ENCODE measurements at regions not wholly inside any gene's neighbourhood (a gene's known extent, or its start where the extent isn't known, plus 50 kb on each side); places are given as distances from the start of the nearest gene placed in this dataset.

DNA sequence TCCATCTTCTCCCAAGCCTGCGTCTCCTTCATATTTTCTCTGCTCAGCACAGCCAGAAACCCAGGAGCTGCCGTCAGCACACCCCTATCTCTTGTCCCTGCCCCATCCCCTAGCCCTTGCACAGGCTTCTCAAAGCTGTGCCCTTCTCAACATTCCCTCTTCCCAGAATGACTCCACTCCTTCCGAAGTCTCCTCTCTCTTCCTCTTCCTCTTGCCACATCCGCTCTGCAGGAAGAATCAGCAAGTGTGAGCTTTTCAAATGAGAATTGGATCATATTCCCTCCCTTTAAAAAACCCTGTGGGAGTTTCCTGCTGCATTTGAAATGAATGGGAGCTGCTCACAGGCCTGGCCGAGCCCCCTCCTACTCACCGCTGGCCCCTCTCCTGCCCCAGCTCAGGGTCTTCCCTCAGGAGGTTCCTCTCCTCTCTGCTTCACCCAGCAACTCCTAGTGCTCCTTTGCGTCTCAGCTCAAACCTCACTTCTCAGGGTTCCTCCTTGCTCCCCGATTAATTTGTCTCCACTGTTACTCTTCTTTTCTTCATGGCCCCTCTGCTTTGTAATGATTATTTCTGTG, 528.5 kb upstream of the CCDC196 start:
- TF ChIP-seq, protein P1, sequence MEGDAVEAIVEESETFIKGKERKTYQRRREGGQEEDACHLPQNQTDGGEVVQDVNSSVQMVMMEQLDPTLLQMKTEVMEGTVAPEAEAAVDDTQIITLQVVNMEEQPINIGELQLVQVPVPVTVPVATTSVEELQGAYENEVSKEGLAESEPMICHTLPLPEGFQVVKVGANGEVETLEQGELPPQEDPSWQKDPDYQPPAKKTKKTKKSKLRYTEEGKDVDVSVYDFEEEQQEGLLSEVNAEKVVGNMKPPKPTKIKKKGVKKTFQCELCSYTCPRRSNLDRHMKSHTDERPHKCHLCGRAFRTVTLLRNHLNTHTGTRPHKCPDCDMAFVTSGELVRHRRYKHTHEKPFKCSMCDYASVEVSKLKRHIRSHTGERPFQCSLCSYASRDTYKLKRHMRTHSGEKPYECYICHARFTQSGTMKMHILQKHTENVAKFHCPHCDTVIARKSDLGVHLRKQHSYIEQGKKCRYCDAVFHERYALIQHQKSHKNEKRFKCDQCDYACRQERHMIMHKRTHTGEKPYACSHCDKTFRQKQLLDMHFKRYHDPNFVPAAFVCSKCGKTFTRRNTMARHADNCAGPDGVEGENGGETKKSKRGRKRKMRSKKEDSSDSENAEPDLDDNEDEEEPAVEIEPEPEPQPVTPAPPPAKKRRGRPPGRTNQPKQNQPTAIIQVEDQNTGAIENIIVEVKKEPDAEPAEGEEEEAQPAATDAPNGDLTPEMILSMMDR (IDR thresholded peaks at IDR 0.05): no peak
- TF ChIP-seq POLR2A (IDR thresholded peaks at IDR 0.05): no peak

Data from thyroid gland (tissue), 4 donors.